K562 (cell line): ENCODE measurements at regions not wholly inside any gene's neighbourhood (a gene's known extent, or its start where the extent isn't known, plus 50 kb on each side); places are given as distances from the start of the nearest gene placed in this dataset.
A peak's percentile ranks its signal among the peaks of the same experiment; 100 is the strongest.

Experiments
- ATAC-seq: fragments of 200-7000 bp; cut with Tn5 transposase; 3 replicates; pipeline ENCODE4 v1.9.1; 2020; ENCODE audit warnings: moderate library complexity
- BruUV-seq: library from RNA; stranded (reverse); fragments of 400-500 nt; replicated peaks from 2 replicates; lab custom pipeline; 2021; lab: Mats Ljungman, UMichigan
- CTCF ChIA-PET: fragments of 300-600 bp; formaldehyde crosslinking; extraction: SDS; loops from one replicate; lab custom pipeline; 2021; ENCODE audit warnings: low intra/inter-chr PET ratio; lab: Yijun Ruan, JAX
- POLR2A ChIA-PET: fragments of 300-600, 350-650 bp; sonication (Branson Sonifier 250); formaldehyde crosslinking; extraction: SDS; loops from one replicate; lab custom pipeline; 2021; ENCODE audit warnings: antibody characterized with exemption, inconsistent platforms; lab: Yijun Ruan, JAX
- DNase-seq, 4 experiments: peaks; one replicate each; pipeline versions ENCODE4 v3.0.0 to v3.0.0-alpha.2; 2011 to 2018; ENCODE audit warnings: low spot score in 3 of 4, mixed read lengths in 3 of 4; ENCODE audit errors: extremely low read depth in 1 of 4
- FAIRE-seq: peaks from 2 replicates; lab custom pipeline; 2011; peaks lifted over from hg19 to GRCh38; lab: Jason Lieb, UNC
- H2AFZ ChIP-seq: 2 replicates; pipeline ENCODE4 v1.6.0; 2011; ENCODE audit warnings: low read depth, low read length, control low read depth, inconsistent platforms
- H3K27ac ChIP-seq: fragments of 200-600 bp; 3 replicates; pipeline ENCODE4 v1.8.0; 2011; ENCODE audit warnings: low read depth, mild to moderate bottlenecking, control low read depth, inconsistent platforms, low read length, moderate library complexity, mixed read lengths; ENCODE audit errors: extremely low read depth
- H3K27me3 ChIP-seq, 2 experiments: fragments of 300-600 bp in 1 of 2; 2 replicates in 1 of 2; 3 replicates in 1 of 2; pipeline versions ENCODE4 v1.6.0 to v1.8.0; 2011; ENCODE audit warnings: inconsistent platforms in 2 of 2, low read length in 2 of 2, mild to moderate bottlenecking in 1 of 2, mixed read lengths in 1 of 2, moderate library complexity in 1 of 2; ENCODE audit not compliant: control insufficient read depth in 2 of 2, insufficient read depth in 2 of 2
- H3K36me3 ChIP-seq: fragments of 300-600 bp; 3 replicates; pipeline ENCODE4 v1.8.0; 2011; ENCODE audit warnings: mild to moderate bottlenecking, low read length, inconsistent platforms; ENCODE audit not compliant: control insufficient read depth, insufficient read depth
- H3K4me1 ChIP-seq, 2 experiments: fragments of 200-600 bp in 1 of 2; replicated peaks in 1 of 2; 2 replicates in 1 of 2; 3 replicates in 1 of 2; pipeline versions ENCODE4 v1.5.1 to v1.8.0; 2011; ENCODE audit warnings: inconsistent platforms in 2 of 2, low read length in 2 of 2, mild to moderate bottlenecking in 1 of 2, mixed read lengths in 1 of 2, moderate library complexity in 1 of 2; ENCODE audit not compliant: control insufficient read depth in 2 of 2, insufficient read depth in 2 of 2
- H3K4me2 ChIP-seq: 2 replicates; pipeline ENCODE4 v1.6.1; 2011; ENCODE audit warnings: low read length, control low read depth, inconsistent platforms, mixed read lengths; ENCODE audit not compliant: insufficient read depth
- H3K4me3 ChIP-seq: fragments of 200-600 bp; sonication (generic), shearing (Covaris generic); 2 replicates; pipeline ENCODE4 v1.5.1; 2016; ENCODE audit warnings: control low read depth, inconsistent platforms
- H3K79me2 ChIP-seq: fragments of 200-600 bp; 3 replicates; pipeline ENCODE4 v1.8.0; 2011; ENCODE audit warnings: low read length, inconsistent platforms; ENCODE audit not compliant: control insufficient read depth, insufficient read depth
- H3K9ac ChIP-seq, 2 experiments: 2 replicates each; pipeline versions ENCODE4 v1.6.0 to v1.6.1; 2011; ENCODE audit warnings: low read depth in 2 of 2, low read length in 2 of 2, control low read depth in 1 of 2, inconsistent platforms in 1 of 2, mild to moderate bottlenecking in 1 of 2, mixed read lengths in 1 of 2; ENCODE audit not compliant: insufficient read depth in 1 of 2
- H3K9me1 ChIP-seq: one replicate; pipeline ENCODE4 v1.6.0; 2011; ENCODE audit warnings: inconsistent platforms, mild to moderate bottlenecking, low read length, moderate library complexity; ENCODE audit not compliant: control insufficient read depth, insufficient read depth
- H3K9me3 ChIP-seq: replicated peaks from 2 replicates; pipeline ENCODE4 v1.5.1; 2011; ENCODE audit warnings: low read depth, low read length, inconsistent platforms; ENCODE audit not compliant: control insufficient read depth, insufficient read depth
- H4K20me1 ChIP-seq: replicated peaks from 2 replicates; pipeline ENCODE4 v1.6.1; 2011; ENCODE audit warnings: low read length, inconsistent platforms, mixed read lengths; ENCODE audit not compliant: control insufficient read depth, insufficient read depth
- CREB5 ChIP-seq: fragments of 250-450 bp; sonication (Bioruptor Pico); IDR thresholded peaks from 2 replicates; pipeline ENCODE4 v1.5.0; 2020; ENCODE audit warnings: mild to moderate bottlenecking
- CTCF ChIP-seq, 3 experiments: IDR thresholded peaks in 2 of 3; conservative IDR thresholded peaks in 1 of 3; 2 replicates each; pipeline ENCODE4 v1.5.1; 2011 to 2012; ENCODE audit warnings: low read length in 3 of 3, mild to moderate bottlenecking in 3 of 3, control low read depth in 2 of 3, improper control_type of control experiment in 1 of 3, inconsistent platforms in 1 of 3, low read depth in 1 of 3, mixed read lengths in 1 of 3, moderate library complexity in 1 of 3; ENCODE audit not compliant: insufficient read depth in 2 of 3
- DEAF1 ChIP-seq: fragments of 450-650 bp; formaldehyde crosslinking; IDR thresholded peaks from 2 replicates; pipeline ENCODE4 v1.4.0; 2020; ENCODE audit warnings: mild to moderate bottlenecking, moderate library complexity
- REST ChIP-seq, 2 experiments: fragments of 450-650 bp; formaldehyde crosslinking in 1 of 2; IDR thresholded peaks; 2 replicates each; pipeline versions ENCODE4 v1.4.0 to v1.6.1; 2014 to 2020; ENCODE audit warnings: mild to moderate bottlenecking in 2 of 2, borderline replicate concordance in 1 of 2, low read depth in 1 of 2
- SIX5 ChIP-seq, 2 experiments: IDR thresholded peaks; 2 replicates each; pipeline ENCODE4 v1.6.1; 2011; ENCODE audit warnings: low read length in 2 of 2, borderline replicate concordance in 1 of 2, low read depth in 1 of 2, mild to moderate bottlenecking in 1 of 2, moderate library complexity in 1 of 2; ENCODE audit not compliant: insufficient read depth in 1 of 2
- SMC3 ChIP-seq: conservative IDR thresholded peaks from 2 replicates; pipeline ENCODE4 v1.6.1; 2011; ENCODE audit warnings: low read depth, low read length, improper control_type of control experiment; ENCODE audit not compliant: insufficient read depth
- WGBS: fragments of 100-300 bp; shearing (Covaris generic); methylation state at CpG from one replicate; pipeline ENCODE4 v1.1.6; 2016; ENCODE audit warnings: low coverage, mixed read lengths; ENCODE audit not compliant: insufficient coverage; ENCODE audit errors: missing lambda C conversion rate; 5-methylcytosine and 5-hydroxymethylcytosine counted together
- in situ Hi-C: fragments of 300-500 bp; cut with MboI; formaldehyde crosslinking; loops from 4 replicates; pipeline ENCODE4 v1.15.0; 2018; ENCODE audit warnings: inconsistent platforms, mixed read lengths
- intact Hi-C: fragments of 100-400 bp; cut with micrococcal nuclease; formaldehyde crosslinking; loops from 2 replicates; pipeline ENCODE4 v1.14.2; 2022

GRCh38 chr2:75787532-75788132 lies 76.9 kb upstream of the GCFC2 start:
- DNase-seq (peak; percentile 13 to 43 (median 21)), ATAC-seq (peak; percentile 76), FAIRE-seq (no peak)
- 0% methylated on average over 5 of the region's 5 CpGs for WGBS
- H3K4me1 ChIP-seq, result no peaks in the 10 kb centered on the region
- no peaks in the 10 kb centered on the region for H4K20me1 ChIP-seq
- no peaks in the 10 kb centered on the region for H3K9me1 ChIP-seq
- no peaks in the 10 kb centered on the region for H3K27me3 ChIP-seq
- BruUV-seq, result no TSS peak
- H3K79me2 ChIP-seq, result no peaks in the 10 kb centered on the region
- no peak overlapping the region for H3K27ac ChIP-seq
- H3K36me3 ChIP-seq, result no peaks in the 10 kb centered on the region
- ChIA-PET POLR2A (no interaction called here), CTCF (interaction anchor here (0.6 to 1.7 kb wide), 3 partner anchors 674 to 812 kb away, joined by 3 to 5 read pairs (median 4); no protein-coding TSS in a partner anchor)
- H3K4me3 ChIP-seq, result no peak overlapping the region
- no peaks in the 10 kb centered on the region for H3K9me3 ChIP-seq
- H3K9ac ChIP-seq, result no peak overlapping the region
- in situ Hi-C loops, result loop anchor here (25.0 kb wide), 1 partner anchor 800 kb away; no protein-coding TSS in a partner anchor
- intact Hi-C loops, result loop anchor here (2.0 kb wide), 1 partner anchor 811 kb away; no protein-coding TSS in a partner anchor
- no peak overlapping the region for H2AFZ ChIP-seq
- no peak overlapping the region for H3K4me2 ChIP-seq
- TF ChIP-seq SMC3, result peak; percentile 39; the same call in 1 of the 2 replicates
- no peak for TF ChIP-seq SIX5 (IDR thresholded peaks at IDR 0.05; ENCODE audit: borderline replicate concordance in 1 of 2, insufficient read depth in 1 of 2, low read depth in 1 of 2, low read length in 2 of 2)
- peak; percentile 58; the same call in 1 of the 2 replicates for TF ChIP-seq REST (IDR thresholded peaks at IDR 0.05; ENCODE audit: borderline replicate concordance)
- no peak for TF ChIP-seq REST (CRISPR knock-in tag; IDR thresholded peaks at IDR 0.05; ENCODE audit: low read depth)
- peak in 2 of 3 experiments; percentile 32 to 66; a peak in 3 of 6 replicates for TF ChIP-seq CTCF (IDR thresholded peaks at IDR 0.05 in 2 of 3, conservative IDR thresholded peaks at IDR 0.05 in 1 of 3; ENCODE audit: insufficient read depth in 2 of 3, low read depth in 1 of 3, low read length in 3 of 3)
- peak; percentile 51; the same call in 1 of the 2 replicates for TF ChIP-seq DEAF1 (CRISPR knock-in tag)
- TF ChIP-seq CREB5 (CRISPR knock-in tag), result no peak
